ENCODE measurements at regions not wholly inside any gene's neighbourhood (a gene's known extent, or its start where the extent isn't known, plus 50 kb on each side); places are given as distances from the start of the nearest gene placed in this dataset.

GRCh38 chr1:191453487-191453886, 704.8 kb upstream of the RGS18 start:
- H3K9ac ChIP-seq (ENCODE audit: insufficient read depth in 1 of 2, low read depth in 2 of 2, low read length in 2 of 2) = peak overlapping the region in 1 of 2 experiments; percentile 35; a peak in 1 of 4 replicates
- no peaks in the 10 kb centered on the region for H4K20me1 ChIP-seq (replicated peaks; ENCODE audit: control insufficient read depth, insufficient read depth, low read length)
- no peaks in the 10 kb centered on the region for H3K27me3 ChIP-seq (ENCODE audit: control insufficient read depth in 2 of 2, insufficient read depth in 2 of 2, low read length in 2 of 2)
- peak in 1 of 2 experiments; percentile 30; a peak in 1 of 4 replicates for TF ChIP-seq RAD21 (CRISPR knock-in tag; conservative IDR thresholded peaks at IDR 0.05 in 1 of 2, IDR thresholded peaks at IDR 0.05 in 1 of 2)
- peak; percentile 17 for TF ChIP-seq CTCFL (IDR thresholded peaks at IDR 0.05; ENCODE audit: borderline replicate concordance, insufficient read depth, low read depth, low read length, poor library complexity, severe bottlenecking)
- TF ChIP-seq ZBTB9 (CRISPR knock-in tag; IDR thresholded peaks at IDR 0.05) = no peak
- peak in 2 of 3 experiments; percentile 11 to 12; a peak in 2 of 6 replicates for TF ChIP-seq CTCF (IDR thresholded peaks at IDR 0.05 in 2 of 3, conservative IDR thresholded peaks at IDR 0.05 in 1 of 3; ENCODE audit: insufficient read depth in 2 of 3, low read depth in 1 of 3, low read length in 3 of 3)
- ChIA-PET CTCF (ENCODE audit: low intra/inter-chr PET ratio) (no interaction called here), POLR2A (no interaction called here)
- no peaks in the 10 kb centered on the region for H3K4me1 ChIP-seq (replicated peaks in 1 of 2; ENCODE audit: control insufficient read depth in 2 of 2, insufficient read depth in 2 of 2, low read length in 2 of 2)
- ATAC-seq (peak; percentile 96), DNase-seq (ENCODE audit: extremely low read depth in 1 of 4, low spot score in 3 of 4) (peak in 2 of 4 experiments; percentile 19 to 42), FAIRE-seq (peak; percentile 42)
- in situ Hi-C loops (cut with MboI) = no loop called here
- H3K4me2 ChIP-seq (ENCODE audit: insufficient read depth, low read length) = peak overlapping the region; percentile 21
- no peak overlapping the region for H3K4me3 ChIP-seq
- H3K9me3 ChIP-seq (replicated peaks; ENCODE audit: control insufficient read depth, insufficient read depth, low read depth, low read length) = no peaks in the 10 kb centered on the region
- H3K36me3 ChIP-seq (ENCODE audit: control insufficient read depth, insufficient read depth, low read length) = no peaks in the 10 kb centered on the region
- no peaks in the 10 kb centered on the region for H3K9me1 ChIP-seq (ENCODE audit: control insufficient read depth, insufficient read depth, low read length)
- H3K27ac ChIP-seq (ENCODE audit: extremely low read depth, low read depth, low read length) = peak overlapping the region; percentile 21; the same call in 2 of the 3 replicates
- BruUV-seq (replicated peaks) = no TSS peak
- no peaks in the 10 kb centered on the region for H3K79me2 ChIP-seq (ENCODE audit: control insufficient read depth, insufficient read depth, low read length)
- WGBS (ENCODE audit: insufficient coverage, low coverage, missing lambda C conversion rate) = 3% methylated on average over 2 of the region's 2 CpGs
- intact Hi-C loops (cut with micrococcal nuclease) = no loop called here
- H2AFZ ChIP-seq (ENCODE audit: low read depth, low read length) = peak overlapping the region; percentile 90
